ENCODE measurements at regions not wholly inside any gene's neighbourhood (a gene's known extent, or its start where the extent isn't known, plus 50 kb on each side); places are given as distances from the start of the nearest gene placed in this dataset.
"Not testable (repeated sequence)": the region's sequence is repeated elsewhere in the genome, so short reads cannot be mapped to it uniquely, and the experiment has no call there.

DNA sequence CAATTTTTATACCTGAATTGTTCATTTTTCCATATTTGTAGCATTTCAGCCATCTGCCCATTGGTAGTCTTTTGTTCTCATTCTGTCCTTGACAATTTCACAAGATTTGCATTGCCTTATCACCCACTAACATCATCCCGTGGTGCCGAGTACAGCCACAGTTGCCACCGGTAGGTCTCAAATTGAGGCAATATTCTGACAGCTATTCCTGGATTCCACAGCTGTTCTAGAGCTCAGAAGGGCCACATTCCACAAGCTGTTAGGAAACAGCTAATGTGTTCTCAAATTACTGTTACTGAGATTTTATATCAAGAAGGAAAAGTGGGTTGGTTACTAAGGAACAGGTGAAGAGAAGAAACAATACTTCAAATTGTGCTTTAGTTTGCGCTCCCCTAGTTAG lies 178.8 kb downstream of the RPRM start:
- DNase-seq (ENCODE audit: low read depth), result no peak

DNA sequence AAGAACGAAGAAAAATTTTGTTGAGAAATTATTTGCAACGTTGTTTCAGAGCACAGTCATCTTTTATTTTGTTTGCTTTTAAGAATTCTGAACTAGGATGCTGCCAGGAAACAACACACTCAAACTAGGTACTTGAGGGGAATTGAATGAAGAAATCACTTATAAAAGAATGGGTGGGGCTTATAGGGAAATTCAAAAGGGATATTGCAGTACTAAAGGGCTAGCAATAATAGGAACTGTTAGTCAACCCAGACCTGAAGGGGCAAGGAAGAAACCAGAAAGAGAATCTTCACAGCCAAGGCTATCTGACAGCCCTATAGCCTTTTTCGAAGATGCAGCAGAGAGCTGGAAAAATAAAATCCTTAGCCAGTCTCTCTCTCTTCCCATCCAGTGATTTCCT lies 179.3 kb downstream of the RPRM start:
- DNase-seq (ENCODE audit: low read depth), result no peak

DNA sequence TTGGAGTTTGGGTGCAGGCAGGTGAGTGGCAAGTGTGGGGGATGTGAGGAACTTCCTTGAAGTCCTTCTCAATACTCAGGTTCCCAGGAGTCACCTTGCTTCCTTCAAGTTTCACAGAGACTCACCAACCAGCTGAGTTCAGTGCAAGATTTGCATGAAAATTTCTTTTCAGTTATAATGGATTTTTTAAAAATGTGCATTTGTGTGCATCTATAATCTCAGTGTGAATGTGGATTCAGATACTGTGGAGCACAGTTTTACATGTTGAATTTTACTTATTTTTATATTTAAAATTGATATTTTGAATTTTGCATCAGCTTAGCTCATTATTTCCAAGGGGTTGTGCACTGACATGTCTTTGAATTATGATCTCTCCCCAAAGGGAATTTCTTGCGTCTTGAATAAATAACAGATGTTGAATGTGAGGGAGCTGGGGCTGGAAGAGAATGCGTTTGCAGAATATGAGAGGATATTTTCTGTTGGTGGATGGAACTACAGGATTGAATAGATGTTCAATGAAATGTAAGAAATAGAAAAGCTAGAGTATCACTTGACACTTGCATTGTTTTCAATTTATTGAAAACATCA lies 184.3 kb downstream of the RPRM start:
- DNase-seq (ENCODE audit: low read depth), result no peak

DNA sequence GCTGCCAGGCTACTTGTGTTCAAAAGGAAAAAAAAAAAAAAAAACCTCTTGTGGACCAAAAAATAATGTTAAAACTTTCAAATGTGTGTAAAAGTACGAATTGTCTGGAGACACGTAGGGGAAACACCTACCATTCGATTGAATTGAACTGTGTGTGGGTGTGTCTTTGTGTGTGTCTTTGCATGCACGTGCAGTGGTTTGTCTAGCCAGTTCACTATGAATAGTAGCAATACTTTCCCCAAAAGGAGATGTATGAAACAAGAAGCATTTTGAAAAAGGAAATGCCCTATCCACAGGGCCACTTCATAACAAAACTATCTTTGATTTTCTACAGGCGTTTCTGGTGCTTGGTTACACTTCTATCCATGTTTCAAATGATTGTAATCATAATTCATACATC lies 186.8 kb downstream of the RPRM start:
- no peak for DNase-seq (ENCODE audit: low read depth)

DNA sequence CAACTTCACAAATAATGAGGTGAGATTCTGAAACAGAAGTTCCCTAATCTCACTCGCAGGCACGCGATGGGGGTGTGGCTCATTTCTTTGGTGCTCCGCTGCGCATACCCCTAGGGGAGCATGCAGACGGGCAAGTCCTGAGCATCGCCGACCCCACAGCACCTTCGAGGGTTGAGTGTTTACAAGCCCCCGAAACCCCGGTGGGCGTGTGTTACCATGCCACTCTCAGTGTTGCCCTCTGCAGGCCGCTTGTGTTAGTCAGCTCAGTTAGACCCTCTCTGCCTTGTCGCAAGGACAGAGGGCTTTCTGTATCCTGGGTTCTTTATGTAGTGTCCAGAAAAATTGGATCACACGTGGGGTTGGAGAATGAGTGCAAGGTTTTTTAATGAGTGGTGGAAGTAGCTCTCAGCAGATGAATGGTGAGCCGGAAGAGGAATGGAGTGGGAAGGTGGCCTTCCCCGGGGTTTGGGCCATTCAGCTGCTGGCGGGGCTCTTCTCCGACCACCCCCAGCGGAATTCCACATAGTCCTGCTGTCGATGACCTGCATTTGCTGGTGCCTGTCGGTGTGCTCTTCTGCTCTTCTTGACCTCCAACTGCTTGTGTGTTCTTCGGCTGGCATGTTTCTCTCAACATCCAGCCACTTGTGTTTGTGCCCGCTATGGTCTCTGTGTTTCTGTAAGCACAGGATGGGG lies 191.3 kb downstream of the RPRM start:
- DNase-seq (ENCODE audit: low read depth), result no peak

DNA sequence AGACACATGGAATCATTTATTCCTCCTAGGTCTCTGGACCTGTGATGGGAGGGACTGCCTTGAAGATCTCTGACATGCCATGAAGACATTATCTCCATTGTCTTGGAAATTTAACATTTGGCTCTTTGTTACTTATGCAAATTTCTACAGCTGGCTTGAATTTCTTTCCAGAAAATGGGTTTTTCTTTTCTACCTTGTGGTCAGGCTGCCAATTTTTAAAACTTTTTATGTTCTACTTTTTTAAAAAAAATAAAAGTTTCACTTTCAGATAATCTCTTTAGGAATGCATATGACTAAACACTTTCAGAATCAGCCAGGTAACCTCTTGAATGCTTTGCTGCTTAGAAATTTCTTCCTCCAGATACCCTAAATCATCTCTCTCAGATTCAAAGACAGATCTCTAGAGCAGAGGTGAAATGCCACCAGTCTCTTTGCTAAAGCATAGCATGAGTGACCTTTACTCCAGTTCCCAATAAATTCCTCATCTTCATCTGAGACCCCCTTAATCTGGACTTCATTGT lies 209.6 kb downstream of the RPRM start:
- DNase-seq (ENCODE audit: low read depth), result no peak

DNA sequence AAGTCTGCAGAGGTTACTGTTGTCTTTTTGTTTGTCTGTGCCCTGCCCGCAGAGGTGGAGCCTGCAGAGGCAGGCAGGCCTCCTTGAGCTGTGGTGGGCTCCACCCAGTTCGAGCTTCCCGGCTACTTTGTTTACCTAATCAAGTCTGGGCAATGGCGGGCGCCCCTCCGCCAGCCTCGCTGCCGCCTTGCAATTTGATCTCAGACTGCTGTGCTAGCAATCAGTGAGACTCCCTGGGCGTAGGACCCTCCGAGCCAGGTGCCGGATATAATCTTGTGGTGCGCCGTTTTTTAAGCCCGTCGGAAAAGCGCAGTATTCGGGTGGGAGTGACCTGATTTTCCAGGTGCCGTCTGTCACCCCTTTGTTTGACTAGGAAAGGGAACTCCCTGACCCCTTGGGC lies 221.7 kb downstream of the RPRM start:
- DNase-seq (ENCODE audit: low read depth), result not testable (repeated sequence)

DNA sequence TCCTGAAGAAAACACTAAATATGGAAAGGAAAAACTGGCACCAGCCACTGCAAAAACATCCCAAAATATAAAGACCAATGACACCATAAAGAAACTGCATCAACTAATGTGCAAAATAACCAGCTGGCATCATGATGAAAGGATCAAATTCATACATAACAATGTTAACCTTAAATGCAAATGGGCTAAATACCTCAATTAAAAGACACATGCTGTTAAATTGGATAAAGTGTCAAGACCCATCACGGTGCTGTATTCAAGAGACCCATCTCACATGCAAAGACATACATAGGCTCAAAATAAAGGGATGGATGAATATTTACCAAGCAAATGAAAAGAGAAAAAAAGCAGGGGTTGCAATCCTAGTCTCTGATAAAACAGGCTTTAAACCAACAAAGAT lies 231.9 kb downstream of the RPRM start:
- not testable (repeated sequence) for DNase-seq (ENCODE audit: low read depth)

DNA sequence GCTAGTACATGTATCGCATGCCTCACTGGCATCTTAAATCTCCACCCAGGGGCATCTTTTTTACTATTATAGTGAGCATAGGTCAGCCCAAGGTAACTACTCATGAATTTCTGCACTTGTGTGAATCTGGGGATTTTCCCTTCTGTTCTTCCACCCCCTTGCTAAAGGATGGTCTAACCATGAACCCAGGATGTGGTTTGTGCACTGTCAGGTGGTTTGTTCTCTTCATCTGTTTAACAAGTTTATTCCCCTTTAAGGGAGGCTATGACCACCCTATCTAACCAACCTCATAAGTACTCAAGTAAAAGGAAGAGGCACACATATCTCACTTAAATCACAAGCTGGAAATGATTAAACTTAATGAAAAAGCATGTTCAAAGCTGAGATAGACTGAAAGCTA lies 243.0 kb downstream of the RPRM start:
- DNase-seq (ENCODE audit: low read depth), result no peak

DNA sequence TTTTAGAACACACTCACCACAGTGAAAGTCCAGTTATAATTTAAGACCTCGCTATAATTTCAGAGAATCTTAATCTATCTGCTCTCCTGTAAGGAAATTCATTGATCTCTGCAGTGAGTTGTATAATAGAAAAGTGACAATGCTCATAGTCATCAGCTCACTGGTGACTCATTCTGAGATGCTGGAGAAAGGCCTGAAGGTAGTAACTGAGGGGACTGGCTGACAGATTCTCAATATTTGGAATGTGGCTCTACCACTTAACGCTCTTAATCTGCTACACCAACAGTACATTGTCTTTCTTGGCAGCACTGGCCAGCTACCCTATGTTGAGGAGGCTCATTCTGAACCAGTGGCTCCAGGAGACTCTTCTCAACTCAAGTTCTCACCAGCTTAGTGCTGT lies 246.1 kb downstream of the RPRM start:
- DNase-seq (ENCODE audit: low read depth), result no peak

DNA sequence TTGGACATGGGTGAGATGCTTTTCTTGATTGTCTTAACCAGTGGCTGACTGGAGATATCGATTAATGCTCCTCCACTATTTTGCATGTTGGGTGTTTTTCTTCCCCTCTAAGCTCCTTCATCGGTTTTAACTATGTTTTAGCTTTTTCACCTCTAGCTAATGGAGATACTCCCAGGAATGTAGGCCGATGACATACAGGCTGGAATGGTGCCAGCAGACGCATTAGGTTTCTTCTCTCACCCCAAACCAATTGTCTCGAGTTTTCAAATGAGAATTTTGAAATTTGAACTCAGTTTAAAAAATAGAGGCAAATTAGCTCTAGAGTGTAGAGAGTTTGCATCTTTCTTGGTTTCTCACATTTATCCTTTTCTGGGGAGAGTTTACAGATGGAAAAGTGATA lies 247.6 kb downstream of the RPRM start:
- DNase-seq (ENCODE audit: low read depth), result no peak

DNA sequence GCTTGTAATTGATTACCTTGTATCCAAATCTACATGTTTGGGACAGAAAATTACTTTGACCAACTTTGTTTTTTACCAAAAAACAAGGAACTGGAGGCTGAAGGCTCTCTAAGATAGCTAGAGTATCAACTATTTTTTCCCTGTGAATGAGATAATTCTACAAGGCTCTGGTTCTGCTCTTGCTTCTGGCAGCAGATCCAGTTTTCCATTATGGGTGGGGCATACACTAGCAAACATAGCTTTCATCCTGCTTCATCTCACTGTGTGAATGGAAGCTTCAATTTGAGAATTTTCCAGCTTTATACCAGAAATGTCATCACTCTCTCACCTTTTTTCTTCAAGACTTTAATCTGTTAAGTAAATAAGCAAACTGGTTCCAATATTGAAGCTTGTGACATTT lies 249.7 kb downstream of the RPRM start:
- no peak for DNase-seq (ENCODE audit: low read depth)

DNA sequence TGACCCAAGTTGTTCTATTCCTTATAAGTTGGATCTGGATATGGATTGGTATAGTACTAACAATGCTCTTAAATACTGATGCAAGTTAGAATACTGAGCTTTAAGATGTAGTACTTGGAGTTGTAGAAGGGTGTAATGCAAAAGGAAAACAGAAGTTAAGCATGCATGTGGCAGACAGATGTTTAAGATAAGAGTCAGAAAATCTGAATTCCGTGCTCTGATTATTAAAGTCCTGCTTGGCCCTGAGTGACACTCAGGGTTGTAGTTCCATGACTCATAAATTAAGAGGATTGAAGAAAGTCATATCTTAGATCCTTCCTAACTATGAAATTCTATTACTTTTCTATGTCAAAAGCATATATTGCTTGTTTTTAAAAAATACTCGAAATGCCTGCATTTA lies 250.6 kb downstream of the RPRM start:
- DNase-seq (ENCODE audit: low read depth), result no peak

DNA sequence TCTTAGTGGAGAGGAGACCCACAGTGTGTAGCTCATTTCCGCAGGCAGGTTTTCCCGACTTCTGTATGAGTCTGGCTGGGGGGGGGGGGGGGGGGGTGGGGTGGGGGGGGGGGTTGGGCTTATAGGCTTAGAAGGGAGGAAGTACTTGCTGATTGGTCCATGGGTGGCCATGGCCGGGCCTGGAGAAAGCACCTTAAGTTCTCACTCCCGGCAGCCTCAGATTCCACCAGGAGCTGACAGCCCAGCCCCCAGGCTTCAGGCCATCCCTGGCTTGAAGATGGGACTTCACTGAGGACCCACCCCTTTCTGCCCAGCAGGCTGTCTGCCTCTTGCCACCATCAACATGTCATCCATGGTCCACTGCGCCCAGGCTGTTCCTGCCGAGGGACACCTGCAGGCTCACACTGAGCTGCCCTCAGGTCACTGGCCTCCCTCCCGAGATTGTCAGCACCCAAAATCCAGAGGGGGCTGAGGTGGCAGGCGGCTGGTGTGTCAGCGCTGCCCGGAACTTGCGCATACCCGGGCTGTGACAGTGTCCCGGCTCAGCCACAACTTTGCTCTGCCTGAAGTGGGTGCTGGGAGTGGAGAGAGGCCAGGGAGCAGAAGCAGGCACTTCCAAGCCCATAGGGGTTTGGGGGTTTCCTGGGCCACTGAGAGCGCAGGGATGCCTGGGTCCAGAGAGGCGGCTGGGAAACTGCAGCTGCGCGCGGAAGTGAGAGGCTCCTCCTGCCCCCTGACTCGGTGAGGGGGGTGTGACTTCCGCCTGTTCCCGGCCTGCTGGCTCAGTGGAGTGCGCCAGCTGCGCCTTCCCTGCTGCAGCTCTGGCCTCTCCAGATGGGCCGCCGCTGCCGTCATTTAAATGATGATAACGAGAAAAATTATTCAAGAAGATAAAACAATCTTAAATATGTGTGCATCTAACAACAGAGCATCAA lies 256.1 kb downstream of the RPRM start:
- DNase-seq (ENCODE audit: low read depth), result no peak

DNA sequence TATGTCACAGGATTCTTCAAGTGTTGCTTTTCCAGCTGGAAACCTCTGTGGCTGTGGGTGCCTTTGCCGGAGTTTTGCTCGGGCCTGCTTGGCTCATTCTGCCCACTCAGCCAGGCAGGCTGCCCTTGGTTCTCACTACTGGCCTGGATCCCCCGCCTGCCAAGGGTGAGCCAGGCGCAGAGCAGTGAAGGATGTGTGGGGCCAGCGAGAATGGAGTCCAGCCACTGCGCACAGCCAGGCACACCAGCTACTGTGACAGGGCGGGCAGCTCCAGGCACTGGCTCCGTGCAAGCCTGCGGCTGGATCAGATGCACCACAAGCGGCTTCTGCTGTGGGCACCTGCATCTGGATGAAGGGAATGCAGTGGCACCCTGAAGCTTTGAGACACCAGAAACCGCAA lies 257.1 kb downstream of the RPRM start:
- no peak for DNase-seq (ENCODE audit: low read depth)

DNA sequence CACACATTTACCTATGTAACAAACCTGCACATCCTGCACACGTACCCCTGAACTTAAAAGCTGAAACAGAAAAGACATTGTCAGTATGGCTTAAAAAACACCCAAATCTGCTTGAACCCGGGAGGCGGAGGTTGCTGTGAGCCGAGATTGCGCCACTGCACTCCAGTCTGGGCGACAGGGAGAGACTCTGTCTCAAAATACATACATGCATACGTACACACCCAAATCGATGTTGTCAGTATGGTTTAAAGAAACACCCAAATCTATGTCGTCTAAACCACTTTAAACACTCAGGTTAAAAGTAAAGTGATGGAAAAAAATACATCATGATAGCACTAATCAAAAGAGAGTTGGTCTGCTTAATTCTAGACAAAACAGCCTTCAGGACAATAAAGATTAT lies 257.5 kb downstream of the RPRM start:
- no peak for DNase-seq (ENCODE audit: low read depth)

DNA sequence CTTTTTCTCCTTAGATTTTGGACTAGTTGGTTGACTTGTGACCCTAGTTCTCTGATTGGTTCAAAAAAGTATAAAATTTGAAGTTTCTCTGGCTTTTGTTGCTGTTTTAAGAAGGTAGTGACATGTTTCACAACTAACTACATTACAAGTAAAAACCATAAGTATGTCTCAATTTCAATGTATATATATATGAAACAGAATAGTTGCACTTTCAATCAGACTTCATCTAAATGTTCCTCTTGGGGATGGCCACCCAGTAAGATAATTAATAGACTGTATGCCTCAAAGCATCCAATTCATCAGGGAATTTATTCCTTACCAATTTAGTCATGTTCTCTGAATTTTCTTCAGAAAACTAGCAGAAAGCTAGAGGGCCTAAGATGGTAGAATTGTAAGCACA lies 259.7 kb downstream of the RPRM start:
- DNase-seq (ENCODE audit: low read depth), result no peak

DNA sequence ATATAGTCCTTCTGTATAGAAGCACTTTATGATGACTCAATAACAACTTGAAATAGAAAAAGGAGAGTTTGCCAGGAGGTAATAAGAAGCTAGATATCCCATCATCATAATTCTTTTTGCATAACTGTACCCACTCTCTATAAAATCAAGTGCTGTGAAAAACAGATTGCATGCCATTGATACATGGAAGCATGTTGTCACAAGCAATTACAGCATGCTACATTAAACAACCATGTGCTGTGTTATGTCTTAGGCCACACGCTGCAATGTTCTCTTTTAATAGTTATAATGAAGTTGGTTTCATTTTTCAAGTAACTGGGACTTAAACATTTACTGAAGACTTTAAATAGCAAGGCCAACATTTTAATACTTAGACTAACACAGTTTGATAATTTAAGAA lies 264.2 kb downstream of the RPRM start:
- DNase-seq (ENCODE audit: low read depth), result no peak

DNA sequence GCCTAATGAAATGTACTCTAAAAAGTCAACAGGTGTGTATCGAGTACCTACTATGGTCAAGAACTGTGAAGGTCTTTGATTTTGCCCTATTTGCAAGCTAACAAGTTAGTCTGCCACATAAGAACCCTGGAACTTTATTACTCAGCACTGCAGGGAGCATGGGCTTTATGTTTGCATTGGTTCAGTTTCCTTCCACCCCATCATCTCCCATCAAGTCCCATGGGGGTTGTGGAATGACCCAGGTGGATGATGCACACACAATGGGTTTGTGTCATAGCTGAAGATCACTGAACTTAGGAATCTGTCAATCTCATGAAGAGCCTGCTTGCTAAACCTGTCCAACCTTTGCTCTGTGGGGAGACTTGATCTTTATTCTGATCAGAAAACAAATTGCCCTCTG lies 265.5 kb downstream of the RPRM start:
- DNase-seq (ENCODE audit: low read depth), result no peak

DNA sequence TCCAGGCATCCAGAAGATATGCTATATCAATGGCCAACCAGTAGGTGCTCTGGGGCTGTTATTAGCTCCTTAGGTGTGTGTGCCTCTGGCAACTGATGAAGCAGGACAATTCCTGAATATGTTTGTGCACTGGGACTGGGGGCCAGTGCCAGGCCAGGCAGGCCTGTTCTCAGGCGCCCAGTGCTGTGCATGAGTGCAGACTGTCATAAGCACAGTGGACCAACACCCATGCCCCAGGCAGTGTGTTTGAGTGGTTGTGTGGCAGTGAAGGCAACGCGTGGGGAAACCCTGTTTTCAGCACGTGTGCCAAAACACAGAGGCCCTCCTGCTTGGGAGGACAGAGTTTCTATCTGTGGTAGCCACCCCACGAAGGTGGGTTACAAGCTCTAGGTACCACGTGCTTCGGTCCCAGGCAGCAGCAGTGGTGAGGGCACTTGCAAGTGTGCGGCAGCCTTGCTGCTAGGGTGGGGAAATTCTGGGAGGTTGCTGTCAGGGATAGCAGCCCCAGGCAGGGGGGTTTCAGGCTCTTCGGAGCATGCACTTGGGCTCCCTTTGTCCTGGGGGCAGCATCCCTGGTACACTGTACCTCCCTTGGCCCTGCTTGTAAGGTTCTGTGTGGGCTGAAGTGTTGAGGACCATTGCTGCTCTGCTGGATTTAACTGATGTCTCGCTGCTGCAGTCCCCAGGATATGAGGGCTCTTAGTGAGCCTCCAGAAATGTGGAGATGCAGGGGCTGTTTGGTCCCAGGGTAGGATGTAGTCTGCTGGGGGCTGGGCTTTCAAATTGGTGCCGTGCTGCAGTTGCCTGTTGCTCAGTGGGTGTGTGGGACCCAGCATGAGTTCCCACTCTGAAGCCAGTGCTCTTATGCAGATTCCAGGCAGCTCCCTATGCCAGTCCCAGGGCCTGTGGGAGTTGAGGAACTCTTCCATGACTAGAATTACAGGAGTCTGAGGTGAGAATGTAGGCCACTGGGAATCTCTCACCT lies 280.9 kb downstream of the RPRM start:
- no peak for DNase-seq (ENCODE audit: low read depth)

DNA sequence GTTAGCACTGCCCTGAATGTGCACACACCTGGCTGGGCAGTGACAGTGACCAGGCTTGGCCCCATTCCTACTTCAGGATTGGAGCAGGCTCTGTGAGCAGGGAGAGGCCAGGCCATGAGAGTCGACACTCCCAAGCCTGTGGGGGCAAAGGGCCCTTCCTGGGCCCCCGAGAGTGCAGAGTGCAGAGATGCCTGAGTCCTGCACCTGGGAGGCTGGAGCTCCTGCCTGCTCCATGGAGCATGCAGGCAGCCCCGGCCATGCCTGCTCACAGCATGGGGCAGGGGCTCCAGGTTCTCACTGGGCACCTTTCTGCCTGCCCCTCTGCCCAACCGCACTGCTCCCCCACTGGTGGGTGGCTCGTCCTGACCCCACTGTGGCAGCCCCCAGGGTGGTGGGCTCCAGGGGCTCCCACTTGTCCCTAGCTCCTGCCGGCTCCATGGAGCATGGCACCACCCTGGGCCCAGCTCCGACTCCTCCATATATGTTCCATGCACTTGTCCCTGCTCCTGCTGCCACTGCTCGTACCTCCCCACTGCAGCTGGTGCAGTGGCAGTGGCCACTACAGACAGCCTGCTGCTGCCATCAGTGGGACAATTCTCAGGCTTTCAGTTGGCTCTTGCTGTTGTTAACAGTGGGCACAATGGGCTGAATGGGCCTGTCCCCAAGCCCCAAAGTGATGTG lies 282.0 kb downstream of the RPRM start:
- DNase-seq (ENCODE audit: low read depth), result no peak
